Activated naive CD8-positive, alpha-beta T cell treated with anti-CD3 and anti-CD28 coated beads, Interleukin-2, amount 50 U/mL, for 16 hours (primary cell): ENCODE measurements at regions not wholly inside any gene's neighbourhood (a gene's known extent, or its start where the extent isn't known, plus 50 kb on each side); places are given as distances from the start of the nearest gene placed in this dataset.
"Not testable (repeated sequence)": the region's sequence is repeated elsewhere in the genome, so short reads cannot be mapped to it uniquely, and the experiment has no call there.

Experiments
- DNase-seq: peaks from one replicate; pipeline ENCODE4 v3.0.0-alpha.2; 2020; ENCODE audit warnings: low read depth, low spot score

- DNase-seq: no peak
Measured at GRCh38 chr12:127774828-127775227, 492.1 kb upstream of the TMEM132C start.

GRCh38 chr12:127779301-127780045, 487.5 kb upstream of the TMEM132C start:
- DNase-seq: no peak

GRCh38 chr12:127780881-127781280, 486.1 kb upstream of the TMEM132C start:
- no peak for DNase-seq

GRCh38 chr12:127781336-127781735, 485.6 kb upstream of the TMEM132C start:
- DNase-seq: no peak

GRCh38 chr12:127785540-127785939, 481.4 kb upstream of the TMEM132C start:
- no peak for DNase-seq

- no peak for DNase-seq
Measured at GRCh38 chr12:127785986-127786590, 480.9 kb upstream of the TMEM132C start.

GRCh38 chr12:127787544-127787943, 479.4 kb upstream of the TMEM132C start:
- no peak for DNase-seq

GRCh38 chr12:127790376-127790775, 476.6 kb upstream of the TMEM132C start:
- DNase-seq: no peak

GRCh38 chr12:127791217-127791616, 475.8 kb upstream of the TMEM132C start:
- DNase-seq: no peak

- DNase-seq: no peak
Measured at GRCh38 chr12:127797918-127798317, 469.1 kb upstream of the TMEM132C start.

- DNase-seq: no peak
Measured at GRCh38 chr12:127802271-127802670, 464.7 kb upstream of the TMEM132C start.

GRCh38 chr12:127803545-127803944, 463.4 kb upstream of the TMEM132C start:
- no peak for DNase-seq

- DNase-seq: no peak
Measured at GRCh38 chr12:127809275-127809674, 457.7 kb upstream of the TMEM132C start.

- DNase-seq: no peak
Measured at GRCh38 chr12:127810041-127810440, 456.9 kb upstream of the TMEM132C start.

- not testable (repeated sequence) for DNase-seq
Measured at GRCh38 chr12:127810459-127810858, 456.5 kb upstream of the TMEM132C start.

GRCh38 chr12:127811988-127812387, 455.0 kb upstream of the TMEM132C start:
- DNase-seq: no peak

- no peak for DNase-seq
Measured at GRCh38 chr12:127813147-127813546, 453.8 kb upstream of the TMEM132C start.

- no peak for DNase-seq
Measured at GRCh38 chr12:127819056-127819455, 447.9 kb upstream of the TMEM132C start.

- DNase-seq: no peak
Measured at GRCh38 chr12:127820271-127820670, 446.7 kb upstream of the TMEM132C start.

- DNase-seq: no peak
Measured at GRCh38 chr12:127820846-127821245, 446.1 kb upstream of the TMEM132C start.

- DNase-seq: no peak
Measured at GRCh38 chr12:127822809-127823411, 444.1 kb upstream of the TMEM132C start.

GRCh38 chr12:127823801-127824200, 443.2 kb upstream of the TMEM132C start:
- no peak for DNase-seq
